Ovary (tissue), 3 donors: ENCODE measurements at regions not wholly inside any gene's neighbourhood (a gene's known extent, or its start where the extent isn't known, plus 50 kb on each side); places are given as distances from the start of the nearest gene placed in this dataset.

Experiments
- CTCF ChIP-seq, 3 donors: fragments of 450-650 bp in 2 of 3; fragments of 200-600 bp in 1 of 3; IDR thresholded peaks; one replicate each; pipeline versions ENCODE4 v1.5.1 to v1.8.0; 2016 to 2022; ENCODE audit warnings: antibody characterized with exemption in 3 of 3, mild to moderate bottlenecking in 1 of 3
- POLR2A ChIP-seq: fragments of 450-650 bp; IDR thresholded peaks from one replicate; pipeline ENCODE4 v1.6.1; 2017; ENCODE audit warnings: antibody characterized with exemption, mild to moderate bottlenecking, moderate library complexity
- donor health status: DM: no; HTN: no; CAD: no.

- TF ChIP-seq CTCF (IDR thresholded peaks at IDR 0.05) = no peak
- TF ChIP-seq POLR2A = no peak
These were observed 462.3 kb upstream of the LRFN5 start for GRCh38 chr14:41144370-41144769.
